Loucy (cell line): ENCODE measurements at regions not wholly inside any gene's neighbourhood (a gene's known extent, or its start where the extent isn't known, plus 50 kb on each side); places are given as distances from the start of the nearest gene placed in this dataset.

ENCODE experiments used
- H2AFZ ChIP-seq: fragments of 200-600 bp; sonication (generic); 2 replicates; pipeline ENCODE4 v1.6.0; 2016; ENCODE audit warnings: antibody characterized with exemption, mild to moderate bottlenecking, low read length, moderate library complexity
- H3F3A ChIP-seq: fragments of 200-600 bp; 2 replicates; pipeline ENCODE4 v1.6.0; 2016; ENCODE audit warnings: antibody characterized with exemption, low read depth, mild to moderate bottlenecking
- H3K27me3 ChIP-seq: fragments of 200-600 bp; sonication (generic); 2 replicates; pipeline ENCODE4 v1.6.1; 2014; ENCODE audit warnings: low read length, mild to moderate bottlenecking; ENCODE audit not compliant: insufficient read depth, poor library complexity, severe bottlenecking
- H3K36me3 ChIP-seq: fragments of 200-600 bp; sonication (generic); 2 replicates; pipeline ENCODE4 v1.6.1; 2016; ENCODE audit warnings: low read length; ENCODE audit not compliant: insufficient read depth
- H3K4me1 ChIP-seq: fragments of 200-600 bp; sonication (generic); 2 replicates; pipeline ENCODE4 v1.5.1; 2014; ENCODE audit warnings: low read length, mild to moderate bottlenecking; ENCODE audit not compliant: insufficient read depth, poor library complexity, severe bottlenecking
- H3K4me2 ChIP-seq: fragments of 200-600 bp; sonication (generic); 2 replicates; pipeline ENCODE4 v1.6.0; 2014; ENCODE audit warnings: antibody characterized with exemption, low read length, low read depth, mild to moderate bottlenecking; ENCODE audit not compliant: poor library complexity, severe bottlenecking
- H3K4me3 ChIP-seq: fragments of 200-600 bp; sonication (generic); 2 replicates; pipeline ENCODE4 v1.5.1; 2014; ENCODE audit warnings: low read length, mild to moderate bottlenecking, mixed read lengths; ENCODE audit not compliant: poor library complexity, severe bottlenecking
- H3K79me2 ChIP-seq: fragments of 200-600 bp; sonication (generic); 2 replicates; pipeline ENCODE4 v1.6.1; 2014; ENCODE audit warnings: low read length; ENCODE audit not compliant: insufficient read depth
- H3K9ac ChIP-seq: fragments of 200-600 bp; sonication (generic); 2 replicates; pipeline ENCODE4 v1.6.0; 2014; ENCODE audit warnings: mild to moderate bottlenecking, low read depth, low read length, moderate library complexity; ENCODE audit not compliant: poor library complexity, severe bottlenecking
- H3K9me2 ChIP-seq: fragments of 200-600 bp; sonication (generic); replicated peaks from 2 replicates; pipeline ENCODE4 v1.6.1; 2016; ENCODE audit warnings: low read depth, low read length, mixed read lengths
- H3K9me3 ChIP-seq: fragments of 200-600 bp; sonication (generic); 2 replicates; pipeline ENCODE4 v1.6.1; 2014; ENCODE audit warnings: mild to moderate bottlenecking, antibody characterized with exemption, low read length, low read depth; ENCODE audit not compliant: insufficient read depth
- H4K20me1 ChIP-seq: fragments of 200-600 bp; sonication (generic); 2 replicates; pipeline ENCODE4 v1.6.0; 2014; ENCODE audit warnings: antibody characterized with exemption, low read length, mild to moderate bottlenecking; ENCODE audit not compliant: insufficient read depth, poor library complexity, severe bottlenecking
- EZH2phosphoT487 ChIP-seq: fragments of 200-600 bp; IDR thresholded peaks from 2 replicates; pipeline ENCODE4 v1.6.1; 2018; ENCODE audit warnings: antibody characterized with exemption, mild to moderate bottlenecking, moderate library complexity, borderline replicate concordance
- TF ChIP-seq, protein P1 (sequence below): fragments of 200-600 bp; sonication (generic); conservative IDR thresholded peaks from 2 replicates; pipeline ENCODE4 v1.5.1; 2014; ENCODE audit warnings: mild to moderate bottlenecking, antibody characterized with exemption, low read length

- H3K9me3 ChIP-seq, result no peaks in the 10 kb centered on the region; the same call in 1 of the 2 replicates
- H3K4me2 ChIP-seq, result peak overlapping the region; percentile 54
- peaks cover 28% of the 10 kb centered on the region for H3K4me1 ChIP-seq
- no peaks in the 10 kb centered on the region for H3K27me3 ChIP-seq
- H2AFZ ChIP-seq, result peak overlapping the region; percentile 58
- H3K9ac ChIP-seq, result peak overlapping the region; percentile 54
- peak overlapping the region; percentile 21 for H3K4me3 ChIP-seq
- no peaks in the 10 kb centered on the region for H3K36me3 ChIP-seq
- H4K20me1 ChIP-seq, result no peaks in the 10 kb centered on the region
- H3K9me2 ChIP-seq, result no peaks in the 10 kb centered on the region
- no peaks in the 10 kb centered on the region for H3K79me2 ChIP-seq
- no peaks in the 10 kb centered on the region for H3F3A ChIP-seq
- no peak for TF ChIP-seq EZH2phosphoT487
- TF ChIP-seq, protein P1, sequence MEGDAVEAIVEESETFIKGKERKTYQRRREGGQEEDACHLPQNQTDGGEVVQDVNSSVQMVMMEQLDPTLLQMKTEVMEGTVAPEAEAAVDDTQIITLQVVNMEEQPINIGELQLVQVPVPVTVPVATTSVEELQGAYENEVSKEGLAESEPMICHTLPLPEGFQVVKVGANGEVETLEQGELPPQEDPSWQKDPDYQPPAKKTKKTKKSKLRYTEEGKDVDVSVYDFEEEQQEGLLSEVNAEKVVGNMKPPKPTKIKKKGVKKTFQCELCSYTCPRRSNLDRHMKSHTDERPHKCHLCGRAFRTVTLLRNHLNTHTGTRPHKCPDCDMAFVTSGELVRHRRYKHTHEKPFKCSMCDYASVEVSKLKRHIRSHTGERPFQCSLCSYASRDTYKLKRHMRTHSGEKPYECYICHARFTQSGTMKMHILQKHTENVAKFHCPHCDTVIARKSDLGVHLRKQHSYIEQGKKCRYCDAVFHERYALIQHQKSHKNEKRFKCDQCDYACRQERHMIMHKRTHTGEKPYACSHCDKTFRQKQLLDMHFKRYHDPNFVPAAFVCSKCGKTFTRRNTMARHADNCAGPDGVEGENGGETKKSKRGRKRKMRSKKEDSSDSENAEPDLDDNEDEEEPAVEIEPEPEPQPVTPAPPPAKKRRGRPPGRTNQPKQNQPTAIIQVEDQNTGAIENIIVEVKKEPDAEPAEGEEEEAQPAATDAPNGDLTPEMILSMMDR, result no peak
Measured at GRCh38 chr4:54818481-54818880, 160.7 kb downstream of the KIT start.

DNA sequence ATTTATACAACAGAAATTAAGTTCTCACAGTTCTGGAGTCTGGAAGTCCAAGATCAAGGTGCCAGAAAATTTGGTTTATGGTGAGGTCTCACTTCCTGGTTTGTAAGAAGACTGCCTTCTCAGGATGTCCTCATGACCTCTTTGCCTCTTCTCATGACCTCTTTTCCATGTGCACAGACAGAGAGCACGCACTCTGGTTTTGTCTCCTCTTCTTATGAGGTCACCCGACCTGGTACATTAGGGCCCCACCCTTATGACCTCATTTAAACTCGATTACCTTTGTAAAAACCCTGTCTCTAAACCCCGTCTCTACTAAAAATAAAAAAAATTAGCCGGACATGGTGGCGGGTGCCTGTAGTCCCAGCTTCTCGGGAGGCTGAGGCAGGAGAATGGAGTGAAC lies 155.9 kb downstream of the KIT start:
- Histone ChIP-seq H3K79me2 (no peaks in the 10 kb centered on the region), H4K20me1 (no peaks in the 10 kb centered on the region), H3K36me3 (no peaks in the 10 kb centered on the region), H3K4me3 (no peak overlapping the region), H3K9ac (no peak overlapping the region), H3K9me3 (no peaks in the 10 kb centered on the region; the same call in 1 of the 2 replicates), H3K9me2 (no peaks in the 10 kb centered on the region), H3K4me1 (peaks cover 14% of the 10 kb centered on the region), H2AFZ (0 out of 2 replicates have a peak overlapping the region, but pooled peaks have one; percentile 30), H3K27me3 (no peaks in the 10 kb centered on the region), H3F3A (no peaks in the 10 kb centered on the region), H3K4me2 (no peak overlapping the region)
- TF ChIP-seq, protein P1, result no peak
- TF ChIP-seq EZH2phosphoT487, result no peak

GRCh38 chr4:54806351-54806750 lies 148.6 kb downstream of the KIT start:
- no peaks in the 10 kb centered on the region for H4K20me1 ChIP-seq
- no peak overlapping the region for H3K9ac ChIP-seq
- no peaks in the 10 kb centered on the region for H3K36me3 ChIP-seq
- TF ChIP-seq EZH2phosphoT487, result no peak
- TF ChIP-seq, protein P1, result no peak
- no peak overlapping the region for H2AFZ ChIP-seq
- H3K27me3 ChIP-seq, result no peaks in the 10 kb centered on the region
- peaks cover 7% of the 10 kb centered on the region; the same call in 1 of the 2 replicates for H3K9me3 ChIP-seq
- H3F3A ChIP-seq, result peaks cover 3% of the 10 kb centered on the region; the same call in 1 of the 2 replicates
- H3K4me3 ChIP-seq, result no peak overlapping the region
- peaks cover 19% of the 10 kb centered on the region for H3K4me1 ChIP-seq
- H3K9me2 ChIP-seq, result no peaks in the 10 kb centered on the region
- no peak overlapping the region for H3K4me2 ChIP-seq
- no peaks in the 10 kb centered on the region for H3K79me2 ChIP-seq
